ENCODE measurements at regions not wholly inside any gene's neighbourhood (a gene's known extent, or its start where the extent isn't known, plus 50 kb on each side); places are given as distances from the start of the nearest gene placed in this dataset.

GRCh38 chr4:35793045-35793722, 451.1 kb downstream of the ARAP2 start:
- no peak for DNase-seq (ENCODE audit: low read depth in 2 of 2)

DNA sequence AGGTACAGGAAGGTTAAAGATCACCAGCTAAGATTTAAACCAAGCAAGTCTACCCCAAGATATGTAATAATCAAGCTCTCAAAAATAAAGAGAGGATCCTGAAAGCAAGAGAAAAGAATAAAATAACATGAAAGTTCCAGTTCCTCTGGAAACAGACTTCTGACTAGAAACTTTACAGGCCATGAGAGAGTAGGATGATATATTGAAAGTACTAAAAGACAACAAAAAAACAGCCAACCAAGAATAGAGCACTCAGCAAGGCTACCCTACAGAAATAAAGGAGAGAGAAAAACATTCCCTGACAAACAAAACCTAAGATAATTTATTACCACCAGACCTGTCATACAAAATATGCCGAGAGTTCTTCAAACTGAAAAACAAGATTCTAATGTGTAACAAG, 450.5 kb downstream of the ARAP2 start:
- no peak for DNase-seq (ENCODE audit: low read depth in 2 of 2)

- DNase-seq (ENCODE audit: low read depth in 2 of 2): no peak
These were observed 443.6 kb downstream of the ARAP2 start for GRCh38 chr4:35800669-35801068.

DNA sequence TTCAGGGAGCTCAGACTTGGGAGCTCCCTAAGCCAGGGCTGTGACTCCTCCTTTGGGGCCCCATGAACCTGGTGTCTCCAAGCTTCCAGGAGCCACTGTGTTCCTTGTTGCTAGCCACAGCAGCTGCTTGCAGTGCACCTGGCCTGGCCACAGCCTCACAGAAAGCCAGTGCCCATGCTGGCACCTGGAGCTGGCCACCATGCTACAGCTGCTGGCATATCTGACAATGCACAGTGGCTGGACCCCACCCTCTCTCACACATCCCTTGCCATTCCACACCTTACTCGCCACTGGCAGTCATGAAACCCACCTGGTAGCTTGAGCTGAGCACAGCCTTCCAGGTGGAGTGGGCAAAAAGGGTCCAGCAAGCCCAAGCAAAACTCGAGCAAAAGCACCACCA, 441.7 kb downstream of the ARAP2 start:
- DNase-seq (ENCODE audit: low read depth in 2 of 2): no peak

DNA sequence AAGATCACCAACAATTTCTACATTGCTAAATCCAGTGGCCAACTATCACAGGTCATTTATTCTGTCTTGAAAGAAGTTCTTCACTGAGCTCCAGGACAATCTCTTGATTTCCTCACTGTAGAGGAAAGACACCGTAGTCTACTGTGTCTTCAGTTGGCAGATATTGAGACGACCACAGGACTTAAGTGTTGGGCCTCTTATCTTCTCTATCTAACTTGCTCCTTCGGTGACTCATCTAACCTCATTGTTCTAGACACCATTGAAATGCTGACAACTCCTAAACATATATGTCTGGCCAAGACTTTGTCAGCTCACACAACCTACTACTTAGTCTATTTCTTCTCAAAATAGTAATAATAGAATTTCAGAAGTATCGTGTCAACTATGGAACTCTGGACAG, 425.8 kb downstream of the ARAP2 start:
- DNase-seq (ENCODE audit: low read depth in 2 of 2): no peak

- DNase-seq (ENCODE audit: low read depth in 2 of 2): no peak
These were observed 424.3 kb downstream of the ARAP2 start for GRCh38 chr4:35820003-35820402.

DNA sequence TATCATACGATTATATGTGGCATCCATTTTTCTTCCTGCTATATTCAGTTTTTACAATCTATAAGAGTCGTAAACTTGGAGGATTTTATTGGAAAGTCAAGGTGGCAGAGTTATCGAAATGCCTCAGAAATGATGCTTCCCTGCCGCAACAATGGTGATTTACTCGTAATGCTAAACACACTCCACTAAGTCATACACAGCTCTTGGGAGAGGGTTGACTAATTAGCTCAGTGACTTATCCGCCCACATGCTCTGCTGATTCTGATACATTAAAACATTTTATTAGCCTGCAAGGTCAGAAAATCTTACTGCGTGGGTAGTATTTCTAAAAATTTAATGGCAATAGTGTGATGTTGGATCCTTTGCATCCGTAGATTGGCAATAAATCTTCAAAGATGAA, 420.1 kb downstream of the ARAP2 start:
- no peak for DNase-seq (ENCODE audit: low read depth in 2 of 2)

DNA sequence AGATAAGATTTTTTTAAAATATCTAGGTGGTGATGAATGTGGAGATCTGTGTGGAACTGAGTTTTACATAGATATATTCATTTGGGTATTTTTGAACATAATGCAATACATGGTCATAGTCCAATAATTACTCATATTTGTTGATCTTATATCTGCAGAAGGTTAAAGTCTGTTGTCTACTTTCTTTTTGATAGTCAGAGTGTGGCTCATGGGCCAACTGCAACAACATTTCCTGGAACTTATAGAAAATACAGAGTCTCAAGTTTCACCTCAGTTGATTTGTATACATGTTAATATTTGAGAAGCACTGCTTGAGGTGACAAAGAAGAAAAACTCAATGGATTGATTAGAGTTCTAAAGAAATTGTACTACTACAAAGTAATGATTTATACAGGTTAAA, 408.4 kb downstream of the ARAP2 start:
- no peak for DNase-seq (ENCODE audit: low read depth in 2 of 2)

DNA sequence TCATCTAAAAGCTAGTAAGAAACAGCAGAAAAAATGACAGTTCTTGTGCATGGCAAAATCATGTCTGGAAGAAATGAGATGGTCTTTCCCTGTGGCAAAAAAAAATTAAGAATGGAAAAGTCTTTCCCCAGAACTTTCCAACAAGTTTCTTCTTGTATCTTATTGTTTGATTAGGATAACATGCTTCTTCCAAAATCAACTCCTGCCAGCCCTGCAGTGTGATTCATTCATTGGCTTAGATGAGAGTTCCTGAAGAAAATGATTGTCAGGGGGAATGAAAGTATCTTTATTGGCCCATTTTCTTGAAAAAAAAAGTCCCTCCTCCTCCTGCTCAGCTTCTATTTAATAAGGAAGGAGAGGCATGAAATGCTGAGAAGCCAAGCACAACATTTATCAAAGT, 407.7 kb downstream of the ARAP2 start:
- DNase-seq (ENCODE audit: low read depth in 2 of 2): no peak

DNA sequence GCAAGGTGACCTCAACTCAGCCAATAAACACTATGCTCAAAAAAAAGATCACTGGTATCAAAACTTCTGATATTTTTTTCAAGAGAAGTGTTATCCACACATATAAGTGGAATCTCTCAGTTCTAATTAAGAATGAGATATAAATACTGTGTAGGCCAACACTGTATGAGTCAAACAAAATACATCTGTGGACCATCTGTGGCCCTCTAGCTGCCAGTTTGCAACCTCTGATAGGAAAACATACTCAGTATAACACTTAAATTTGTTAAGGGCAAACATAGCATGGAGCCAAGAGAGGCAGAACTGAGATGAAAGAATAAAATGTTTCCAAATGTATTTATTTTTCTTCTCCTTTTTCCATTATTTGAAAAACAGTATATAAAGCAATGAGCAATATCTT, 377.3 kb downstream of the ARAP2 start:
- DNase-seq (ENCODE audit: low read depth in 2 of 2): no peak

DNA sequence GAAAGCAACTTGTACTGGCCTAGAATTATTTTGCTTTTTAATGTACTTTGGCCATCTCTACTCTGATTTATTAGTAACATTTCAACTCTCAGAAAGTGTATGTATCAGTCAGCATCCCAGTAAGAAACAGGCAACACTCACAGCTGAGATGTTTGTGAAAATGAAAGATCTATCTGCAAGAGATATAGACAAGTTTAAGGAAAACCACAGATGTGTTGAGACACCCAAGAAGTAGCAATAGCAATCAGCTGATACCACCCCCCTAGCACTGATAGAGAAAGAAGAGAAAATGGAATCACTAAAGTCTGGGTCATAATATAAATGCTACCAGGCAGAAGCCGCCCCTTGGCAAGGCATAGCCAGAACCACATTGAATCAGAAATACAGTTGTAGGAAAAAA, 372.0 kb downstream of the ARAP2 start:
- DNase-seq (ENCODE audit: low read depth in 2 of 2): no peak

GRCh38 chr4:35879479-35879878, 364.8 kb downstream of the ARAP2 start:
- DNase-seq (ENCODE audit: low read depth in 2 of 2): no peak

DNA sequence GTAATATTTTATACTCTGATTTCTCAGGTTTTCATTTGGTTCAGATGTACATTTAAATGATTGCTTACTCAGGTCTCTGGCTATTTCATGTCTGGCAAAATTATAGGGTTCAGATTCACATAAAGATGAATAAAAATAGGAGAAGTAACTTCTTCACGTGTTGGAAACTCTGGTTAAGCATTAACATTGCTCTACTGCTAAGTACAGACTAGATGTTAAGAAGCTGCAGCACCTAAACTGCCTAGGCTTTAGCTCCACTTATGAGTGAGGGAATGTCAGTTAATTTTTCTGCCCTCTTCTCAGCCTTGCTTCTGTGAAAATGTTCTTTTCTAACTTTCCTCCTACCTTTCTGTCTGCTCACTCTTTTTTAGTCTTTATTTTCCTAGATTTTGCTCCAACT, 361.2 kb downstream of the ARAP2 start:
- no peak for DNase-seq (ENCODE audit: low read depth in 2 of 2)

DNA sequence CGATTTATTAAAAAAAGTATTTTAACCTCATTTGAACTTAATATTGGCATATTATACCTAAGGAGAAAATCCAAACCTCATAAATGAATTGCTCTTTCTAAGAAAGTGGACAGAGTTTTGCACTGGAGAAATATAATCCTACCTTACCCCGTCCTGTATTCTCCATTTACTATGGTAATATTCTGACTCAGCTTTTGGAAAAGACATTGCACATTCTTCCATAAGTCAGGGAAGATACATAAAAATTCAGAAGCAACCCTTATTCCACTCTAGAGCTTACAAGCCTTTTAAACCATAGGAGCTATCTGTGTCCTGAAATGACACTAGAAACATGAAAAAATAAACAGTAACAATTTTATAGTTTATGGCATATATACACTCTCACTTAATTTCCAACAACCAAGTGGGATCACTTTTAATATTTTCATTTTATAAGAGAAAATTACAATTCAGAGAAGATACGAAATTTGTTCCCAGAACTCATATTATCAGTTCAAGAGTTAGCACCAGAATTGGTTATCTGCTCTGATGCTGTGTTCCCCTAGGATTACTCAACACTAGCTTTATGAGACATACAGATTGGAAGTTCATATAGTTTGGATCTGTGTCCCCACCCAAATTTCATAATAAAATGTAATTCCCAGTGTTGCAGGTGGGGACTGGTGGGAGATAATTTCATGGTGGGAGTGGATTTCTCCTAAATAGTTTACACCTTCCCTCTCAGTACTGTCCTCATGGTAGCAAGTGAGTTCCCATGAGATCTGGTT, 359.4 kb downstream of the ARAP2 start:
- DNase-seq (ENCODE audit: low read depth in 2 of 2): no peak

DNA sequence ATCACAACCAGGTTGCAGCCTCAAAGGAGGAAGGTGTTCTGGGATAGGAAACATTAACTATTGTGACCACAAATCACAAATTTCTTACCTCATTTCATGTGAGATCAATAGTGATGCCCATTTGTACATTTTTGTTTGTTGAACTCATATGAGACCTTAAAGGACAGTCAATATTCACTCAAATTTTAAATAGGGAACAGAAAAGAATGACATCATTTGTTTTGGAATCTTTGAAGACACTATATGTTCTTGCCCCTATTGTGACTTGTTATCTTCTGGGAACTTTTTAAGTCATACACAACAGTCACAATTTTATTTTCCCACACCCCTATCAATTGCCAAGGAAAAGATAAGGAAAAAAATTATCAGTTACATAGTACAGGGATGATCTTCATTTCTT, 346.5 kb downstream of the ARAP2 start:
- no peak for DNase-seq (ENCODE audit: low read depth in 2 of 2)

- DNase-seq (ENCODE audit: low read depth in 2 of 2): no peak
These were observed 343.7 kb downstream of the ARAP2 start for GRCh38 chr4:35900286-35901243.

- no peak for DNase-seq (ENCODE audit: low read depth in 2 of 2)
These were observed 332.1 kb downstream of the ARAP2 start for GRCh38 chr4:35912174-35912573.

- DNase-seq (ENCODE audit: low read depth in 2 of 2): no peak
These were observed 325.8 kb downstream of the ARAP2 start for GRCh38 chr4:35918491-35918977.

GRCh38 chr4:35925806-35926205, 318.5 kb downstream of the ARAP2 start:
- DNase-seq (ENCODE audit: low read depth in 2 of 2): no peak

GRCh38 chr4:35926788-35927187, 317.5 kb downstream of the ARAP2 start:
- no peak for DNase-seq (ENCODE audit: low read depth in 2 of 2)

DNA sequence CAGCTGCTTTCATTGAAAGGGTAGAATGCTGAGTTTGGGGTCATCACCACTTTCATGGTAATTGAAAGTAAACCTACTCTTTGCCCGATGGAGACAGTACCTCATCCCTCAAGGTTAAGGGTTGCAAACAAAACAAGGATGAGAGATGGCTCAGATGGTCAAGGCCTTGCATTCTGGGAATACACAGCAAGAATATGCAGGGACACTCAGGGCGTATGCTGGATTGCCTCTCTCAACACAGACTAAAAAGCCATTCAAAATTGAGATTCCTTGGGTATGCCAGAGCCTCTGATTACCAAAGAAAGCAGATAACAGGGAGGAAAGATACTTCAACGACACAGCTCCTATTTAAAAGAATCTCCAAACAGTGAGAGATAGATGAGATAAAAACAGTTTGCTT, 310.4 kb downstream of the ARAP2 start:
- DNase-seq (ENCODE audit: low read depth in 2 of 2): no peak

- DNase-seq (ENCODE audit: low read depth in 2 of 2): no peak
These were observed 309.9 kb downstream of the ARAP2 start for GRCh38 chr4:35934320-35934981.

All from stimulated activated CD8-positive, alpha-beta memory T cell treated with anti-CD3 and anti-CD28 coated beads, Interleukin-2, amount 100 ng/mL, for 48 hours (primary cell).